HepG2 (cell line): ENCODE measurements at regions not wholly inside any gene's neighbourhood (a gene's known extent, or its start where the extent isn't known, plus 50 kb on each side); places are given as distances from the start of the nearest gene placed in this dataset.

ENCODE experiments used
- ATAC-seq: fragments of 200-7000 bp; cut with Tn5 transposase; 3 replicates; pipeline ENCODE4 v1.9.1; 2020; ENCODE audit warnings: mild to moderate bottlenecking, moderate library complexity
- BruUV-seq: library from RNA; stranded (reverse); fragments of 400-500 nt; replicated peaks from 2 replicates; lab custom pipeline; 2021; lab: Mats Ljungman, UMichigan
- CTCF ChIA-PET: fragments of 300-600 bp; formaldehyde crosslinking; extraction: SDS; loops from one replicate; lab custom pipeline; 2021; ENCODE audit warnings: low total read pairs, inconsistent platforms, low intra/inter-chr PET ratio; lab: Yijun Ruan, JAX
- POLR2A ChIA-PET: fragments of 350-600 bp; sonication (Branson Sonifier 250); formaldehyde crosslinking; loops from one replicate; lab custom pipeline; 2020; ENCODE audit warnings: antibody characterized with exemption, inconsistent platforms; lab: Yijun Ruan, JAX
- DNase-seq: peaks from one replicate; pipeline ENCODE4 v3.0.0-alpha.2; 2015; ENCODE audit warnings: low spot score
- FAIRE-seq: peaks from 3 replicates; lab custom pipeline; 2011; peaks lifted over from hg19 to GRCh38; lab: Jason Lieb, UNC
- H2AFZ ChIP-seq: one replicate; pipeline ENCODE4 v1.6.1; 2011; ENCODE audit warnings: low read length, inconsistent platforms
- H3K27ac ChIP-seq: fragments of 300-600 bp; 3 replicates; pipeline ENCODE4 v1.8.0; 2011; ENCODE audit warnings: mixed run types, mild to moderate bottlenecking, mixed read lengths, low read length, inconsistent platforms; ENCODE audit not compliant: insufficient read depth; ENCODE audit errors: extremely low read length
- H3K27me3 ChIP-seq, 2 experiments: fragments of 200-600 bp in 1 of 2; 2 replicates in 1 of 2; 3 replicates in 1 of 2; pipeline versions ENCODE4 v1.6.0 to v1.8.0; 2011; ENCODE audit warnings: low read length in 2 of 2, mild to moderate bottlenecking in 2 of 2, moderate library complexity in 2 of 2, inconsistent platforms in 1 of 2; ENCODE audit not compliant: insufficient read depth in 2 of 2, control insufficient read depth in 1 of 2
- H3K36me3 ChIP-seq, 2 experiments: fragments of 200-600 bp in 1 of 2; replicated peaks in 1 of 2; 2 replicates in 1 of 2; 3 replicates in 1 of 2; pipeline versions ENCODE4 v1.5.1 to v1.8.0; 2011; ENCODE audit warnings: low read length in 2 of 2, inconsistent platforms in 1 of 2; ENCODE audit not compliant: insufficient read depth in 2 of 2, control insufficient read depth in 1 of 2
- H3K4me1 ChIP-seq: 2 replicates; pipeline ENCODE4 v1.5.1; 2012; ENCODE audit warnings: low read length, inconsistent platforms; ENCODE audit not compliant: insufficient read depth
- H3K4me2 ChIP-seq: 2 replicates; pipeline ENCODE4 v1.6.0; 2011; ENCODE audit warnings: low read depth, low read length, inconsistent platforms
- H3K4me3 ChIP-seq, 3 experiments: fragments of 200-600 bp in 1 of 3; sonication (generic), shearing (Covaris generic) in 1 of 3; replicated peaks in 1 of 3; 2 replicates each; pipeline ENCODE4 v1.5.1; 2011 to 2016; ENCODE audit warnings: low read length in 3 of 3, inconsistent platforms in 2 of 3, low read depth in 2 of 3, mild to moderate bottlenecking in 2 of 3, control low read depth in 1 of 3, mixed read lengths in 1 of 3; ENCODE audit not compliant: insufficient read depth in 1 of 3
- H3K79me2 ChIP-seq: one replicate; pipeline ENCODE4 v1.6.1; 2011; ENCODE audit warnings: low read length, inconsistent platforms; ENCODE audit not compliant: insufficient read depth
- H3K9ac ChIP-seq: 2 replicates; pipeline ENCODE4 v1.6.0; 2011; ENCODE audit warnings: mild to moderate bottlenecking, low read depth, low read length, inconsistent platforms; ENCODE audit not compliant: insufficient read depth
- H3K9me3 ChIP-seq: 2 replicates; pipeline ENCODE4 v1.5.1; 2012; ENCODE audit warnings: mild to moderate bottlenecking, low read length
- H4K20me1 ChIP-seq: 2 replicates; pipeline ENCODE4 v1.6.0; 2011; ENCODE audit warnings: inconsistent platforms, mild to moderate bottlenecking, low read length, moderate library complexity; ENCODE audit not compliant: insufficient read depth
- CCDC6 ChIP-seq: sonication (generic); formaldehyde crosslinking; IDR thresholded peaks from 2 replicates; pipeline ENCODE4 v1.8.1; 2022; ENCODE audit warnings: mild to moderate bottlenecking, missing genetic modification reagents, moderate library complexity
- FOSL1 ChIP-seq: sonication (generic); formaldehyde crosslinking; IDR thresholded peaks from 2 replicates; pipeline ENCODE4 v1.9.0; 2021; ENCODE audit warnings: missing genetic modification reagents, borderline replicate concordance
- MED13 ChIP-seq: sonication (generic); formaldehyde crosslinking; IDR thresholded peaks from 2 replicates; pipeline ENCODE4 v1.5.0; 2020; ENCODE audit warnings: missing genetic modification reagents
- NCOA5 ChIP-seq: sonication (generic); formaldehyde crosslinking; IDR thresholded peaks from 2 replicates; pipeline ENCODE4 v1.4.0; 2020; ENCODE audit warnings: missing genetic modification reagents
- NCOR1 ChIP-seq: fragments of 200-600 bp; sonication (generic); IDR thresholded peaks from 2 replicates; pipeline ENCODE4 v1.7.0; 2017; ENCODE audit warnings: antibody characterized with exemption, low read length, borderline replicate concordance
- SATB2 ChIP-seq: sonication (generic); formaldehyde crosslinking; IDR thresholded peaks from 2 replicates; pipeline ENCODE4 v1.5.0; 2020; ENCODE audit warnings: missing genetic modification reagents
- SKI ChIP-seq: fragments of 450-650 bp; IDR thresholded peaks from one replicate; pipeline ENCODE4 v1.6.1; 2018; ENCODE audit warnings: mild to moderate bottlenecking; ENCODE audit not compliant: partially characterized antibody
- ZNF136 ChIP-seq: sonication (generic); formaldehyde crosslinking; IDR thresholded peaks from 2 replicates; pipeline ENCODE4 v1.8.1; 2022; ENCODE audit warnings: low read depth, mild to moderate bottlenecking, moderate library complexity, missing genetic modification reagents
- ZNF20 ChIP-seq: sonication (generic); formaldehyde crosslinking; IDR thresholded peaks from 2 replicates; pipeline ENCODE4 v1.4.0; 2020; ENCODE audit warnings: mild to moderate bottlenecking, moderate library complexity, missing genetic modification reagents
- WGBS: methylation state at CpG from one replicate; pipeline ENCODE4 v1.1.6; 2017; ENCODE audit warnings: low lambda C conversion rate; 5-methylcytosine and 5-hydroxymethylcytosine counted together
- in situ Hi-C: cut with HindIII; loops from 2 replicates; pipeline ENCODE4 v1.10.0; 2017; ENCODE audit warnings: low pct_unique_long_range_greater_than_20kb; ENCODE audit not compliant: extremely low pct_ligation_motif_present
- intact Hi-C: fragments of 100-400 bp; cut with micrococcal nuclease; formaldehyde crosslinking; loops from one replicate; pipeline ENCODE4 v1.10.0; 2022; ENCODE audit not compliant: unreplicated experiment
- TF ChIP-seq, protein P1 (sequence below): sonication (generic); formaldehyde crosslinking; IDR thresholded peaks from 2 replicates; pipeline ENCODE4 v1.5.0; 2020; ENCODE audit warnings: missing genetic modification reagents
- TF ChIP-seq, protein P2 (sequence below): sonication (generic); formaldehyde crosslinking; IDR thresholded peaks from 2 replicates; pipeline ENCODE4; 2020; ENCODE audit warnings: missing genetic modification reagents, mild to moderate bottlenecking, borderline replicate concordance
- TF ChIP-seq, protein P3 (sequence below): sonication (generic); formaldehyde crosslinking; IDR thresholded peaks from 2 replicates; pipeline ENCODE4 v1.9.0; 2021; ENCODE audit warnings: missing genetic modification reagents, borderline replicate concordance
- TF ChIP-seq, protein P4 (sequence below): sonication (generic); formaldehyde crosslinking; IDR thresholded peaks from 2 replicates; pipeline ENCODE4 v1.4.0; 2020; ENCODE audit warnings: missing genetic modification reagents, borderline replicate concordance

DNA sequence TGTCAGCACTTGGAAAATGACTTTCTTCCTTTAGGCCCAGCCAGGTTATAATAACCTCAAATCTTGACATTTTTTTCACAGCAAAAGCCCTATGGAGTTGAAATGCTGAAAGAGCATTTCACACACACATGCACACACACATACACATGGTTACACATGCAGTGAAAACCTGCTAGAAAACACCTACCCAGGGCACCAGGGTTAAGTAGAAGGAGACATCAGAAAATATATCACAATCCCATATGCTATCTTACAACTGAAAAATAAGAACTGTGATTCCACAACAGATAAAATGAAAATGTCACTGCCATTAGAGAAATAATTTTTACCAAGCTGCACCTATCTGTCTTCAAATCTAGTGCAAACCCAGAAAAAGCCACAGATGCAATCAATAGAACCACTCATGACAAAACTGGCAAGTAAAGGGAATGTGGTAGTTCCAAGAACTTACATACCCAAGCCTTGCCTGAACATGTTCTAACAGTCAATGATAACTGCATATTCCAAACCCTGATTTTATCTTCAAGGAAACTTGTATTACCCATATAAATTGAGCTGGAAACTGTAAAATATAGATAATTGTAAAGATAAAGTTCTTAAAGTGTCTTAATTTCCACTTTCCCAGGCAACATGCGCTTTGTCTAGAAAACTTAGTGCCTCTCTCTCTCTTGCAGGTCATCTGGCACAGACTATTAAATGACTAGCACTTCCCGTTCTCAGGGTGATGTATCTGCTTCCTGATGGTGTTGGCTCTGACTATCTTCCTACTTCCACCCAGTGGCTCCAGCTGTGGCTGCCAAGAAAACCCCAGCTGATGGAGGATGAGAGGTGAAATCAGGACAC is 250.2 kb upstream of the PTGER4 start:
- ChIA-PET POLR2A (no interaction called here), CTCF (no interaction called here)
- ATAC-seq (no peak), FAIRE-seq (no peak), DNase-seq (no peak)
- no peaks in the 10 kb centered on the region for H4K20me1 ChIP-seq
- H3K36me3 ChIP-seq: no peaks in the 10 kb centered on the region
- H3K9me3 ChIP-seq: no peaks in the 10 kb centered on the region; the same call in 1 of the 2 replicates
- H2AFZ ChIP-seq: no peak overlapping the region
- no TSS peak for BruUV-seq
- intact Hi-C loops: no loop called here
- no peaks in the 10 kb centered on the region for H3K27me3 ChIP-seq
- no peak overlapping the region for H3K4me3 ChIP-seq
- WGBS: 81% methylated on average over 2 of the region's 2 CpGs
- no peak overlapping the region for H3K9ac ChIP-seq
- TF ChIP-seq ZNF20 (no peak), ZNF136 (CRISPR knock-in tag) (no peak), SATB2 (CRISPR knock-in tag) (no peak), SKI (no peak), NCOR1 (no peak), CCDC6 (CRISPR knock-in tag) (no peak), FOSL1 (CRISPR knock-in tag) (no peak), NCOA5 (CRISPR knock-in tag) (no peak), MED13 (CRISPR knock-in tag) (no peak)
- TF ChIP-seq, protein P1, sequence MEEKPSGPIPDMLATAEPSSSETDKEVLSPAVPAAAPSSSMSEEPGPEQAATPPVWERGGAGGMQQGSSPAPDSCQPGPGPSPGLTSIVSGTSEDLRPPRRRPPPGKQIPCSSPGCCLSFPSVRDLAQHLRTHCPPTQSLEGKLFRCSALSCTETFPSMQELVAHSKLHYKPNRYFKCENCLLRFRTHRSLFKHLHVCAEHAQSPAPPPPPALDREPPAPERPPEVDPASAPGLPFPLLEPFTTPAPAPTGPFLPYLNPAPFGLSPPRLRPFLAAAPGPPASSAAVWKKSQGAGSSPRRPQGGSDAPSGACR (CRISPR knock-in tag): no peak
- TF ChIP-seq, protein P2, sequence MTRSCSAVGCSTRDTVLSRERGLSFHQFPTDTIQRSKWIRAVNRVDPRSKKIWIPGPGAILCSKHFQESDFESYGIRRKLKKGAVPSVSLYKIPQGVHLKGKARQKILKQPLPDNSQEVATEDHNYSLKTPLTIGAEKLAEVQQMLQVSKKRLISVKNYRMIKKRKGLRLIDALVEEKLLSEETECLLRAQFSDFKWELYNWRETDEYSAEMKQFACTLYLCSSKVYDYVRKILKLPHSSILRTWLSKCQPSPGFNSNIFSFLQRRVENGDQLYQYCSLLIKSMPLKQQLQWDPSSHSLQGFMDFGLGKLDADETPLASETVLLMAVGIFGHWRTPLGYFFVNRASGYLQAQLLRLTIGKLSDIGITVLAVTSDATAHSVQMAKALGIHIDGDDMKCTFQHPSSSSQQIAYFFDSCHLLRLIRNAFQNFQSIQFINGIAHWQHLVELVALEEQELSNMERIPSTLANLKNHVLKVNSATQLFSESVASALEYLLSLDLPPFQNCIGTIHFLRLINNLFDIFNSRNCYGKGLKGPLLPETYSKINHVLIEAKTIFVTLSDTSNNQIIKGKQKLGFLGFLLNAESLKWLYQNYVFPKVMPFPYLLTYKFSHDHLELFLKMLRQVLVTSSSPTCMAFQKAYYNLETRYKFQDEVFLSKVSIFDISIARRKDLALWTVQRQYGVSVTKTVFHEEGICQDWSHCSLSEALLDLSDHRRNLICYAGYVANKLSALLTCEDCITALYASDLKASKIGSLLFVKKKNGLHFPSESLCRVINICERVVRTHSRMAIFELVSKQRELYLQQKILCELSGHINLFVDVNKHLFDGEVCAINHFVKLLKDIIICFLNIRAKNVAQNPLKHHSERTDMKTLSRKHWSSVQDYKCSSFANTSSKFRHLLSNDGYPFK (CRISPR knock-in tag): no peak
- TF ChIP-seq, protein P3, sequence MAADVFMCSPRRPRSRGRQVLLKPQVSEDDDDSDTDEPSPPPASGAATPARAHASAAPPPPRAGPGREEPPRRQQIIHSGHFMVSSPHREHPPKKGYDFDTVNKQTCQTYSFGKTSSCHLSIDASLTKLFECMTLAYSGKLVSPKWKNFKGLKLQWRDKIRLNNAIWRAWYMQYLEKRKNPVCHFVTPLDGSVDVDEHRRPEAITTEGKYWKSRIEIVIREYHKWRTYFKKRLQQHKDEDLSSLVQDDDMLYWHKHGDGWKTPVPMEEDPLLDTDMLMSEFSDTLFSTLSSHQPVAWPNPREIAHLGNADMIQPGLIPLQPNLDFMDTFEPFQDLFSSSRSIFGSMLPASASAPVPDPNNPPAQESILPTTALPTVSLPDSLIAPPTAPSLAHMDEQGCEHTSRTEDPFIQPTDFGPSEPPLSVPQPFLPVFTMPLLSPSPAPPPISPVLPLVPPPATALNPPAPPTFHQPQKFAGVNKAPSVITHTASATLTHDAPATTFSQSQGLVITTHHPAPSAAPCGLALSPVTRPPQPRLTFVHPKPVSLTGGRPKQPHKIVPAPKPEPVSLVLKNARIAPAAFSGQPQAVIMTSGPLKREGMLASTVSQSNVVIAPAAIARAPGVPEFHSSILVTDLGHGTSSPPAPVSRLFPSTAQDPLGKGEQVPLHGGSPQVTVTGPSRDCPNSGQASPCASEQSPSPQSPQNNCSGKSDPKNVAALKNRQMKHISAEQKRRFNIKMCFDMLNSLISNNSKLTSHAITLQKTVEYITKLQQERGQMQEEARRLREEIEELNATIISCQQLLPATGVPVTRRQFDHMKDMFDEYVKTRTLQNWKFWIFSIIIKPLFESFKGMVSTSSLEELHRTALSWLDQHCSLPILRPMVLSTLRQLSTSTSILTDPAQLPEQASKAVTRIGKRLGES: no peak
- TF ChIP-seq, protein P4, sequence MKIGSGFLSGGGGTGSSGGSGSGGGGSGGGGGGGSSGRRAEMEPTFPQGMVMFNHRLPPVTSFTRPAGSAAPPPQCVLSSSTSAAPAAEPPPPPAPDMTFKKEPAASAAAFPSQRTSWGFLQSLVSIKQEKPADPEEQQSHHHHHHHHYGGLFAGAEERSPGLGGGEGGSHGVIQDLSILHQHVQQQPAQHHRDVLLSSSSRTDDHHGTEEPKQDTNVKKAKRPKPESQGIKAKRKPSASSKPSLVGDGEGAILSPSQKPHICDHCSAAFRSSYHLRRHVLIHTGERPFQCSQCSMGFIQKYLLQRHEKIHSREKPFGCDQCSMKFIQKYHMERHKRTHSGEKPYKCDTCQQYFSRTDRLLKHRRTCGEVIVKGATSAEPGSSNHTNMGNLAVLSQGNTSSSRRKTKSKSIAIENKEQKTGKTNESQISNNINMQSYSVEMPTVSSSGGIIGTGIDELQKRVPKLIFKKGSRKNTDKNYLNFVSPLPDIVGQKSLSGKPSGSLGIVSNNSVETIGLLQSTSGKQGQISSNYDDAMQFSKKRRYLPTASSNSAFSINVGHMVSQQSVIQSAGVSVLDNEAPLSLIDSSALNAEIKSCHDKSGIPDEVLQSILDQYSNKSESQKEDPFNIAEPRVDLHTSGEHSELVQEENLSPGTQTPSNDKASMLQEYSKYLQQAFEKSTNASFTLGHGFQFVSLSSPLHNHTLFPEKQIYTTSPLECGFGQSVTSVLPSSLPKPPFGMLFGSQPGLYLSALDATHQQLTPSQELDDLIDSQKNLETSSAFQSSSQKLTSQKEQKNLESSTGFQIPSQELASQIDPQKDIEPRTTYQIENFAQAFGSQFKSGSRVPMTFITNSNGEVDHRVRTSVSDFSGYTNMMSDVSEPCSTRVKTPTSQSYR (CRISPR knock-in tag): no peak
- H3K4me2 ChIP-seq: no peak overlapping the region
- H3K27ac ChIP-seq: no peak overlapping the region
- H3K79me2 ChIP-seq: no peaks in the 10 kb centered on the region
- in situ Hi-C loops: no loop called here
- H3K4me1 ChIP-seq: no peaks in the 10 kb centered on the region
